HK-2 (cell line): ENCODE measurements at regions not wholly inside any gene's neighbourhood (a gene's known extent, or its start where the extent isn't known, plus 50 kb on each side); places are given as distances from the start of the nearest gene placed in this dataset.

Experiments
- DNase-seq: peaks from one replicate; pipeline ENCODE4 v3.0.0-alpha.2; 2018; ENCODE audit not compliant: unreplicated experiment

DNA sequence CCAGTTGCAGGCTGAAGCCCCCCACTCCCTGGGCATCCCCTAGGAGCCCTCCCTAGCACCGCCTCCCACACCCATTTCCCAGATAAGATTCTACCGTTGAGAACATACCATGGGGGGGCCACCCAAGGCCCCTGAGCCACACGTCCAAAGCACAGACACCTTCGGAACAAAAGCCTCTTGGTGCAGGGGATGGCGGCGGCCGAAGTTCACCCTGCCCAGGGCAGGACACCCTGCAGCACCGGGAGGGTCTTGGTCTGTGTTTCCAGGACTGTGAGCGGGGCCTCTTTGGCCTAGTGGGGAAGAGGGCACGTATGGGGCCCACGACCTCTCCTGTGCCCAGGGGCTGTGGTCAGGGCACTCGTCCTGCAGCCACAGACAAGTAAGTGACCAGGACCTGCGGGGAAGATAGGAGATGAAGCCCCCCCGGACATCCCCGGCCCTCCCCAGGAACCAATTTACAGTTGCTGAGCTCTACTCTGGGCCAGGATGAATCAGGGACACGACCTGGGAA lies 154.3 kb upstream of the C14orf180 start:
- no peak for DNase-seq

DNA sequence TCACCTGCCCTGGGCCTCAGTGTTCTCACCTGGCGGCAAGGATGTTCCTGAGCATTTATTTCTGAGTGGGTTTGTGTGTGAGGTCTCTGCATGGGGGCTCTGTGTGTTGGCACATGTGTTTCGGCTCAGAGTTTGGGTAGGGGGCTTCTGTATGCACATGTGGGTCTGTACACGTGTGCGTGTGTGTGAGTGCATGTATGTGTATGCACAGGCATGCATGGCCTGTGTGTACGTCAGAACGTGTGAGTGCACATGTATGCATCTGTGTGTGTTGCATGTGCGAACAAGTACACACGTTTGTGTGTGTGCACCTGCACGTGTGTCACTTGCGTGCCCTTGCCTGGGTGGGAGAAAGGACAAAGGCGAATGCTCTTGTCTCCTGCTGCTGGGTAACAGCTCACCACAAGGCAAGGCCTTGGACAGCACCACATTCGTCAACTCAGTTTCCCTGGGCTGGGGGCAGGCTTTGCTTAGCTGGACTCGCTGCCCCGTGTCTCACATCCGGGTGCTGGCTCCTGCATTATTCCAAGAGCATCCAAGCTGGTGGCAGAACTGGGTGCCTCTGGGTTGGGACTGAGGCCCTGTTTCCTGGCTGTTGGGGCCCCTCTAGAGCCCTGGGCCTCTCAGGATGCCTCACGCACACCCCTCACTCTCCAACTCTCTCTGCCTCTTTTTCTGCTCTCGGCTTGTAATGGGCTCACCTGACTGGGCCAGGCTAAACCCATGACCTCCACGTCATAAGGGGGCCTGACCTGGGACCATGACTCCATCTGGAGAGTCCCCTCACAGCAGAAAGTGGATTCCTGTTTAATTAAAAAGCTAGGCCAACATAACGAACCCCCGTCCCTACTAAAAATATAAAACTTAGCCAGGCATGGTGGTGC lies 153.6 kb upstream of the C14orf180 start:
- DNase-seq, result no peak

DNA sequence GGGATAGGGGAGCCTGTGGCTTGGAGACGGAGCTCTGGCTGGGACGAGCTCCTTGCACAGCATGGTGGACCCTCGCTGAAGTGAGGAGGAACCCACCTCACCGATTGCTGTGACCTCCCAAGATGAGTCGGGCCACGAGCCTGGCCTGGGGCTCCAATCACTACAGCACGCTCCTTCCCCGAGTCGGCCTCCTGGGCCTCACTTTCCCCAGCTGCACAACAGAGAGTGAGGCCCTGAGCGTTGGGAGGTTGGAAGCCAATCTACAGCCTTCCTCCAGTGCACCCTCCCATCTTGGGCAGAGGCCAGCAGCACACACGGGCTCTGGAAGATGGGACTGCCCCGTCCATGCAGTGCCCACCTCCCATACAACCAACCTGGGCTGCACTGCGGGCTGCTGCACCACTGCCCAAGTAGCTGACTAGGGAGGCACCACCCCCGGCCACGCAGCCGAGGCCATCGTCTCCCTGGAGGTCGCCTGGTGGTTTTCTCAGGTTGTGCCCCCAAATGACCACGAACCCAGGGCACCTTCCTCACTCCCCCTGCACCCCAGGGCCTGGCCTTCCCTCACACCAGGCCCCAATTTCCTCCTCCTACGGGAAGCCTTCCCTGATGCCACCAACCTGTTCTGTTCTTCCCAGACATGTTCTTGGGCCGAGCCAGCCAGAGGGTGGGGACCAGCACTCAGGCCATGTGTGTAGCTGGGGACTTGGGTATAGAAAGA lies 152.3 kb upstream of the C14orf180 start:
- DNase-seq, result no peak

DNA sequence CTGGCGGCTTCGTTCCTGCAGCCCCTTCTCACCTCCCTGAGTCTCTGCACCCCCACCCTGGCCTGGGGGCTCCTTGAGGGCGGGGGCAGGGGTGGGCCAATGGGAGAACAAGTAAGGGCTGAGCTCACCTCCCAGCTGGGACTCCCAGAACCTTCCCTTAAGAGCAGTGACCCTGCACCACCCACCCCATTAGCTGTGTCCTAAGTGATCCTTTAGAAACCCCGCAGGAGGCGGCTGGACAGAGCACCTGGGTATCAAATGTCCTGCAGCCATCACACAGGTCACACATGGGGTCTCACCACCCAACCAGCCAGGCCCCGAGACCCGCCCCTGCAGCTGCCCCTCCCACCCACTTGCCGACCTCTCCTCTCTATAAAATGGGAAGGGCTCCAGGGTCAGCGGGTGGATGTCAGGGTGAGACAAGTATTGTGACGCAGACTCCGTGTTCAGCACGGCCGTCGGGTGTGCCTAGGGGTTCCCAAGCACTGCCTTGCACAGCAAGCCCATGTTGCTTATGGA lies 151.2 kb upstream of the C14orf180 start:
- no peak for DNase-seq

DNA sequence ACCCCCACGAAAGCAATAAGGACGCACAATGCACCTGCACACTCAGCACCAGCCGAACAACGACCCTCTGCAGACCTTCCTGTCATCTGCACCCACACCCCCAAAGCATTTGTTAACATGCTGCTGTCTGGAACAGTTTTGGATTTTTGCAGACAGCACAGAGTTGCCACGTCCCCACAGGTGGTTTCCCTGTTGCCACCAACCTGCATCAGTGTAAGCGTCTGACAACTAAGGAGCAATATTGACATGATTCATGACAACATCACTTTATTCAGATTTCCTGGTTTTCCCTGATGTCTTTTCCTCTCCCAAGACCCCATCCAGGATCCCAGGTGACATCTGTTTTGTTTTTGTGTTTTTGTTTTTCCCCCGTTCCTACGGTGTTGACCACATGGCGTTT lies 150.7 kb upstream of the C14orf180 start:
- no peak for DNase-seq

DNA sequence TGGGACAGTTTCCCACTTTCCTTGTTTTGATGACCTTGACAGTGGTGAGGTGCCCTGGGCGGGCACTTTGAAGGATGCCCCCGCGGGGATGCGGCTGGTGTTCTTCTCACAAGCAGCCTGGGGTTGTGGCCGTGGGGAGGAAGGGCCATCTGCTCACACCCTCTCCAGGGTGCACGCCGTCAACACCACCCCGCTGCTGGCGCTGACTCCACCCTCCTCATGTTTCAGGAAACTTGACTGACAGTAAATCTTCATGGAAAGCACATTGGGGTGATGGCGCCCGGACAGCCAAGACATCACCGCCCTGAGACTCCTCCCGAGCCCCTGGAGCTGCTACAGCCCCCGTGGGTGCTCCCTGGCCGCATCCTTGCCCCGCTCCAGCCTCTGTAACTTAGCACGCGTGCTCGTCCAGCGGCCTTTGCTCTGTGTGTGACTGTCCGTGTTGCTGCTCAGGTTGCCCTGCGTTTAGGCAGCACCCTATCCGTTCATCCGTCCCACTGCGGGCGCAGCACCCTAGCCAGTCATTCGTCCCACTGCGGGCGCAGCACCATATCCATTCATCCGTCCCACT lies 150.2 kb upstream of the C14orf180 start:
- DNase-seq, result no peak

DNA sequence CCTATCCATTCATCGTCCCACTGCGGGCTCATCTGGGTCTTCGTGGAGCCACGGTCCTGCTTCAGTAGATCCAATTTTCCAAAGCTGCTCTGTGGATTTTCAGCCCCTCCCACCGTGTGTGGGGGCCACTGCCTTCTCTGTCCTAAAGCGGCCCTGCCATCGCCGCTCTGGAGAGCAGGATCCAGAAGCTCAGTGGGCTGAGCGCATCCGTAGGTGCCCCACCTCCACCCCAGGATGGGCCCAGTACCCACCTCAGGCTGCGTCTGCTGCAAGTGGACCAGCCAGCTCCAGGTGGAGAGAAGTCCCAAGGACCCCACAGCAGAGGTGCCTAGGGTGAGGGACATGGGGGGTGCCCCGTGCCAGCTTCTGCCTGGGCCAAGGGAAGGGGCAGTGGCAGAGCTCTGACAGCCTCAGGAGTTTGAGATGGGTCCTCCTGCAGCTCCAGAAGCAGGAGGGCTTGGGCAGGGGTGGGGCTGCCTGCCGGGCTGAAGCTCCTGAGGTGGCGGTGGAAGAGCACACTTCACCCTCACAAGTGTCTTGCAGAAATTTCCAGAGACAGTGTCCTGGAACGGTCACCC lies 148.1 kb upstream of the C14orf180 start:
- DNase-seq, result no peak

DNA sequence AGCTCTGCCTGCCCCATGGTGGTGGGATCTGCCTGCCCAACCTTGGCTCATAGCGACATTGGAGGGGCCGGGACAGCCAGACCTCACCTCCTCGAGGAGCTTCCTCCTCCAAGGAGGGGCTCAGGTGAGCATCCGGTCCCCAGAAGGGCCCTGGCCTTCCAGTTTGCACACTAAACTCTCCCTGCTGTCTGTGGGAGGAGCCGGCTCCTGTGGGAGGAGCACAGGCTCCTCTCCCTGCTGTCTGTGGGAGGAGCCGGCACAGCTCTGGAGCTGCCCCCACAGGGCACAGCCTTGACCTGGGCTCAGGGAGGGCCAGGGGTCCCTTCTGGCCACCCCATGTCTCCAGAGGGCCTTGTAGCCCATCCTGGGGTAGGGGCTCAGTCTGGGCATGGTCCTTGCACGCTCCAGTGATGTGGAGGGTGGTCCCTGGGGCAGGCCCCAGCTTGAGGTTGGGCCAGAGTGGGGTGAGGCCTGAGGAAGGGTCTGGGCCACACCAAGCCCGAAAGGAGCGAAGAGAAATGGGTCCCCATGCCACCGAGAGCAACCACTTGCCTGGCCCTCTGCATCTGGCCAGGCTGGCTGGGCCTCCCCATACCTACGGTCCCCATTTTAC lies 147.5 kb upstream of the C14orf180 start:
- no peak for DNase-seq

DNA sequence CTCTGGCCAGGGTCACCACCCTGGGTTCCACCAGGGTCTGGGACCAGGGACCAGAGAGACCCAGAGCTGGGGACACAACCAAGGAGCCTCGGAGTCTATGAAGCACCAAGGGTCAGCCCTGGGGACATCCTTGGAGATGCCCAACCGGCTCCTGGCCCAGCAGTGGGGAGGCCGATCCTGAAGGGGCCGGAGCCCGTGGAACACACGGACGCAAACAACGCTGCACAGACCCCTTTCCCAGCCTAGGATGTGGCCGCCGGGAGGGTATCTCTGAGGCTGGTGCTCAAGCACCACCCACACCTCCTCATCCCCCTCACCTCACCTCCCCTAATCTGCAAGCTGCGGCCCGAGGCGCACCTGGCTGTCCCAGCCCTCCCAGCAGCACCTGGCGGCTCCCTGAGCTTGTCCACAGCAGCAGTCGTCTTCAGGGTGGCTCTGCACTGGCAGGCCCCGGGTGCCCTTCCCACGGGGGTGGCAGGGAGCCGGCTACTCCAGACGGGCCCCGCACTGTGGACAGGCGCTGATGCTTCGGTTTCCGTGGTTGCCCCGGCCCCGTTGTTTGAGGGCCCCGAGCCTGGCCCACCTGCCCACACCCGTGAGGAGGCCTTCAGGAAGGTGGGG lies 146.8 kb upstream of the C14orf180 start:
- no peak for DNase-seq

DNA sequence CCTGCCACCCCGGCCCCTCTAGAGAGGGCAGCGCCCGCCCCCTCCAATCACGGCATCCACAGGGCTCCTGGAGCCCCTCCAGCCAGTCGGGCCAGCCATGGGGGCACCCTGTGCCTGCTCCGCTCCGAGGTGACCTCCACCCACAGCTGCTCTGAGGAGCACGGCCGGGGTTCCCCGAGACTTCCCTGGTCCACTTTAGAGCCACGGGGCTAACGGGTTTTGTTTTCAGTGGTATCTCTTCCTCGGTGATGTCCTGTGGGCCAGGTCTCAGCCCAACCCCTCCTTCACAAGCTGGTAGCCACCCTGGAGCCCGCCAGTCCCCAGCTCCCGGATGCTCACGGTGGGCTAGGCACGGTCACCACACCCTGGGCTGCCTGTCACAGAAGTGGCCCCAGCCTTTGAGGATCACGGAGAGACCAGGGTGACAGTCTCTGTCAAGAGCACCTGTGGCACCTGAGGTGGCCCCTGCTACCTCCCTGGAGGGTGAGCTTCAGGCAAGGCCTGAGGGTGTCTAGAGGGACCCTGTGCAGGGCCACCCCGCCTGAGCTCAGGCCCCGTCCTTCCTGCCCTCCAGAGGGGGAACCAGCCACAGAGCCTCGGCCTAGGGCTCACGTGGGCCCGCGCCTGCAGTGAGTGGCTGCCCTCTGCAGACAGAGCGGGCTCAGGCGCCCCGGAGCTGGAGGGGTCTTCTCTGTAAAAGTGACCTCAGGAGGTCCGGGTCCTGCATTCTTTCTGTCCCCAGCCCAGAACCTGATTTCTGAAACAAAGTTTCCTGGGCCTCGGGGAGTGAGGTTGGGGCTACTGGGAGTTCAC lies 146.0 kb upstream of the C14orf180 start:
- no peak for DNase-seq

DNA sequence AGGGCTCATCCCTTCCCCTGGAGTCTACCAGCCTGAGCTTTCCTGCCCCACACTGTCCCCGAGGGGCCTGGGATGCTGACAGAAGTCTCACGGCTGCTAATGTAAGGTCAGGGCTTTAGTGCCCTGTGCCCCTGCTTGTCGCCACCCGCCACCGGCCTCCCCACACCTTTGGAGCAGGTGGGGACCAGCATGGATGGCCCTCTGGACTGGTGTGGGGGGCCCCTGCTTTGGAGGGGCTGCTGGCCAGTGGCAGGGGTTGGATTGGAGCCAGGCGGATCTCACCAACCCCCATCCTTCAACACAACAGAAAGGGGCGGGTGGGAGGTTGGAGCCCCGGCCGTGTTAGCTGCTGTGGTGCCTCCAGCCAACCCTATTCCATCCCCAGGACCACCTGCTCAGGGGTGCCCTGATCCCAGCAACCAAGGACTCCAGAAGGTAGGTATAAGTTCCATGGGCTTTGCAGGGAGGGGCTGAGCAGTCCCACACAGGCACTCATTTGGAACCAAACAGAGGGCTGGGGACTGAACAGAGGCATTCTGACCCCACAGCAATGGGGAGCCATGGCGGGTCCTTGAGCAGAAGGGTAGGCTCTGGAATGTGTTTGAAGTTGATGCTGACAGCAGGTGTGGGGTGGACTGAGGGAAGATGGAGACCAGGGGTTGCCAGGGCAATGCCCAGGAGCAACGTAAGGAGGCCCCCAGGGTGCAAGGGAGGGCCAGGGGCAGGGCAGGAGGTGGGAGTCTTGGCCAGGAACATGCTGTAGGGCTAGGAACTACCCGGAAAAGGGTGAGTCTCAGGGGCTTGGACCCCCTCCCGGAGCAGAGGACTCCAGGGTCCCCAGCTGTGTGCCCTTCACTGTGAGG lies 145.1 kb upstream of the C14orf180 start:
- DNase-seq, result no peak

DNA sequence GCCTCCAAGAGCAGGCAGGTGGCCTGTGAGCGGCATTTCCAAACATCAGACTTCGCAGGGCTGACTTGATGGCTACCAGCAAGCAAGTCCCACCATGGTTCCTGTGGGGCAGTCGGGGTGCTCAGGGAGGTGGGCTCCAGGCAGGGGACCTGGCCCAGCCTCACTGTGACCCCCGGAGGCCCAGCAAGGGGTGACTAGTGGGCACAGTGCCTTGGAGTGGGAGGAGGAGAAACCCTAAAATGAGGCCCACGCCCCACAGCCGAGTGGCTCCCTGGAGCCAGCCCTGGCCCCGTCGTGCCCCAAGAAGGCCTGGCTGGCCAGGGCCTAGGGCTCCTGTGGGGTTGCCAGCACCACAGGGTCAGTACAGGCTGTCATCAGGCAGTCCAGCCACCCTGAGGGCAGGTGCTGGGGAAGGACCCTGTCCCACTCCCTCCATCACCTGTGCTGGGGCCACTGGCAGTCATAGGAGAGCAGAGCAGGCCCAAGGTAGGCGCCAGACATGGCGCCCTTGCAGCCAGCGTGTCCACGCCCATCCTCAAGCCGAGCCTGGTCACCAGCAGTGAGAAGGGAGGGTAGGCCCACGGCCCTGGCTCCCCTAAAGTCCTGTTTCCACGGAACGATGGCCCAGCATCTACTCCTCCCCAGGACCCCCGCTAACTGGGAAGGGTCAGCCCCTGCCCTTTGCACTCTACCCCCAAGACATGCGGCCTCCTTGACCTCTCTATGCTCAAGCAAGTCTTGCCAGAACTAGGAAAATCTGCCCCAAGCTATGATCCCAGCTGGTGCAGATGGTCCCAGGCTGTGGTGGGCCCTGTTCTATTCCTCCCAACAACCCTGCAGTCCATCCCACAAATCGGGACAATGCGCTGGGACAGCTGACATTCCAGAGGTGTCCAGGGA lies 144.2 kb upstream of the C14orf180 start:
- no peak for DNase-seq

DNA sequence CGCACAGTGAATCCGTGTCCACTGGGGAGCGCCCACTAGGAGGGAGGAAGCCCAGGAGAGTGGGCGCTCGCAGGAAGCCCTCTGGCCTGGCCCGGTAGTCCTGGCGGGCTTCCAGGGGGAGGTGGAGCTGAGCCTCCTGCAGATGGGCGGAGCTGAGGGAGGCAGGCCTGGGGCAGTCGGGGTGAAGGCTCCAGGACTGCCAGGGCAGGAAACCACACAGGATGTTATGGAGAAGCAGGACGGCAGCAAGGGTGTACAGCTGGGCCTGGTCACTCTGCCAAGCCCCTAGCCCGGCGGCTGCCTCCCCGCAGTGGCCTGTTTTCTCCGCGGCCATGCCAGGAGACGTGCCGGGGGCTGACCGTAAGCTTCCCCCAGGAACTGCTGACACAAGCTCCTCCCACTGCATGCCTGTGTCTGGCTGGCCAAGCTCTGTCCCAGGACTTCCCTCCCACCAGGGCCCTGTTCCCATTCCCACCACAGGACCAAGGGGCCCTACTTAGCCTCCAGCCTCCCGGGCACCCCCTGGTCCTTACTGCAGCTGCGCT lies 143.4 kb upstream of the C14orf180 start:
- DNase-seq, result no peak

DNA sequence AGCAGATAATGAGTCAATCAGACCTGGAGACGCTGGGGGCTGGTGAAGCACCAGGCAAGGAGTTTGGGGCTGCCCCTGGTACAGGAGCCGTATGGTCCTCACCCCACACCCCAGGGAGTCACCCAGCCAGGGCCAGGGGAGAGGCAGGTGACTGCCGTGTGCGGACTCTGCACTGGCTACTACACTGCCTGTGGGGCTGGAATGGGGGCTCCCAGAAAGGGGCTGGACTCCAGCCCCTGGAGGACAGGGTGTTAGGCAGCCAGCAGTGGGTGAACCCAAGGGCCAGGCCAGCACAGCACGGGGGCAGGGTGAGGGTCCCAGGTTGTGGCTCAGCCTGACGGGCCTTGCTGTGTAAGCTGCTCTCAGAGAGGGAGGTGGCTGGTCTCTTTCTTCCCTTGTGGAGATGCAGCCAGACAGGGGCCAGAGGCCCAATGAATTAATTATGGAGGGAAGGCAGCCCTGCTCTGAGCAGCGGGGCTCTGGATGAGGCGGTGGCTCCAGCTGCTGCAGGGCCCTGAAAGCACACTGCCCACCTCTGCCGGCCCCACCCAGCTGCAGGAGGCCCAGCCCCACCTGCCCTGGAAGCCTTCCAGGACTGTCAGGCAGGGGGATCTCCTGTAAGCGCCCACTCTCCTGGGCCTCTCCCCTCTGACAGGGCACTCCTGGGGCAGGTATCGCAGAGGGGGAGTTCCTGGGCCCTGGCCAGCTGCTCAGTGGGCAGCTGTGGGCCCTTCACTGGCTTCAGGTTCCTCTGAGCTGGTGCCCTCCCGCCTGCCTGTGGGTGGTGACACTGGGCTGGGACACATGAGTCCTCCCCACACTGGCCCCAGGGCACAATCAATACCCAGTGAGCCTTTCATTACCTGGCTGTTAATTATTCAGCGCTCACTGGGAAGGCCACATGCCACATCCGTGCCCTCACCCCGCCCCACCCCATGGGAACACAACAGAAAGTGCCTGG lies 142.5 kb upstream of the C14orf180 start:
- DNase-seq, result no peak

DNA sequence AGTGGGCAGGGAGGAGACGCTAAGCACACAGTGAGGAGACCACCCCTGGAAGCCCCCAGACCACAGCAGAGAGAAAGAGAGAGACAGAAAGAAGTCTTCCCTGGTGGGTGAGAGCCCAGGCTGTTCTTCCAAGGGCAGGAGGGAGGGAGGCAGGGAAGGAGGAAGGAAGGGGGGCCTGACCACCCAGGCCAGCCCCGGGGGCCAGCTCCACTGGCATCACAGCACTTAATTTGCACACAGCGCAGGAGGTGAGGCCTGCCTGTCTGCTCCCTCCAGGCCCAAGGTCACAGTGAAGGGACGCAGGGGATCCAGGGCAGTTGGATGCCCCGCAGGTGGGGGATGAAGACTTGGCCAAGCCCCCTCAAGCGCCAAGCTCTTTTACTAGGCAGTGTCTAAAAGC lies 141.9 kb upstream of the C14orf180 start:
- DNase-seq, result no peak

DNA sequence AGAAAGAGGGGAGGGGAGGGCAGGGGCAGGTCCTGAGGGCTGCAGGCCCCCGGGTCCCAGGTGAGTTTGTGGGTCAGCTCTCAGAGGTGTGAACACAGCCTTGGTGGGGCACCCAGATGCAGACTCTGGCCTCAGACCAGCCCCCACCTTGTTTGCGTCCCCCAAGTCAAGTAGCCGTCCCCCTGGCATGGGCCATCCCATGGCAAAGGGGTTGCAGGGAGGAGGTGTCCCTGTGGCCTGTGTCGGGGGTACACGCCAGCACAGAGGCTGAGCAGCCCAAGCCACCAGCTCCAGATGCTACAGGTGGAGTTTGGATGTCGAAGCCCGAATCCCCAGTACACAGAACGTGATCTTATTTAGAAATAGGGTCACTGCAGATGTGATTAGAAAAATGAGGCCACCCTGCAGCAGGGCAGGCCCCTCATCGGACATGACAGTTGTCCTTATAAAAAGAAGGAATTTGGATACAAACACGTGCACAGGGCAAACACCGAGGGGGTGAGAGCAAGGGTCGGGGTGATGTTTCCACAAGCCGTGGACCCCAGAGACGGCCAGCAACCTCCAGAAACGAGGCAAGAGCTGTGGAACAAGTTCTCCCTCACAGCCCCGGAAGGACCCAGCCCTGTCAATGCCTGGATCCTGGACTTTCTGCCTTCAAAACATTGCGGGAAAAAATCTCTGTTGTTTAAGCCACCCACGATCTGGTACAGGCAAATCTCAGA lies 141.2 kb upstream of the C14orf180 start:
- no peak for DNase-seq
